Cerebellar cortex (tissue), 1 donor: ENCODE measurements at regions not wholly inside any gene's neighbourhood (a gene's known extent, or its start where the extent isn't known, plus 50 kb on each side); places are given as distances from the start of the nearest gene placed in this dataset.
"Not testable (repeated sequence)": the region's sequence is repeated elsewhere in the genome, so short reads cannot be mapped to it uniquely, and the experiment has no call there.

ENCODE experiments used
- DNase-seq: peaks from one replicate; pipeline ENCODE4 v3.0.0-alpha.2; 2015; ENCODE audit warnings: low spot score

GRCh38 chr3:76198086-76198485 is 412.7 kb upstream of the ZNF717 start:
- no peak for DNase-seq

GRCh38 chr3:76199382-76199781 is 414.0 kb upstream of the ZNF717 start:
- DNase-seq: no peak

- DNase-seq: no peak
Observed at GRCh38 chr3:76203578-76203977, 418.2 kb upstream of the ZNF717 start.

- DNase-seq: no peak
Observed at GRCh38 chr3:76206346-76206745, 421.0 kb upstream of the ZNF717 start.

GRCh38 chr3:76212679-76213078 is 427.3 kb upstream of the ZNF717 start:
- DNase-seq: no peak

- no peak for DNase-seq
Observed at GRCh38 chr3:76222201-76222600, 436.9 kb upstream of the ZNF717 start.

GRCh38 chr3:76231258-76231657 is 445.9 kb upstream of the ZNF717 start:
- no peak for DNase-seq

- DNase-seq: no peak
Observed at GRCh38 chr3:76242886-76243753, 457.8 kb upstream of the ZNF717 start.

GRCh38 chr3:76245073-76245472 is 459.7 kb upstream of the ZNF717 start:
- no peak for DNase-seq

- DNase-seq: no peak
Observed at GRCh38 chr3:76245622-76246021, 460.3 kb upstream of the ZNF717 start.

- DNase-seq: no peak
Observed at GRCh38 chr3:76264496-76264895, 479.1 kb upstream of the ZNF717 start.

GRCh38 chr3:76264911-76265310 is 479.6 kb upstream of the ZNF717 start:
- no peak for DNase-seq

- DNase-seq: no peak
Observed at GRCh38 chr3:76266511-76266910, 481.2 kb upstream of the ZNF717 start.

GRCh38 chr3:76267851-76268380 is 482.6 kb upstream of the ZNF717 start:
- no peak for DNase-seq

GRCh38 chr3:76293856-76294255 is 508.5 kb upstream of the ZNF717 start:
- no peak for DNase-seq

- no peak for DNase-seq
Observed at GRCh38 chr3:76300746-76301145, 515.4 kb upstream of the ZNF717 start.

- DNase-seq: no peak
Observed at GRCh38 chr3:76307556-76307955, 522.2 kb upstream of the ZNF717 start.

- no peak for DNase-seq
Observed at GRCh38 chr3:76308541-76308940, 523.2 kb upstream of the ZNF717 start.

GRCh38 chr3:76310089-76310488 is 524.7 kb upstream of the ZNF717 start:
- DNase-seq: no peak

GRCh38 chr3:76310667-76311066 is 525.3 kb upstream of the ZNF717 start:
- no peak for DNase-seq

- no peak for DNase-seq
Observed at GRCh38 chr3:76311941-76312340, 526.6 kb upstream of the ZNF717 start.

GRCh38 chr3:76315906-76316305 is 530.6 kb upstream of the ZNF717 start:
- DNase-seq: not testable (repeated sequence)

GRCh38 chr3:76321614-76322013 is 536.3 kb upstream of the ZNF717 start:
- no peak for DNase-seq

- no peak for DNase-seq
Observed at GRCh38 chr3:76324101-76324500, 538.8 kb upstream of the ZNF717 start.
